ENCODE measurements at regions not wholly inside any gene's neighbourhood (a gene's known extent, or its start where the extent isn't known, plus 50 kb on each side); places are given as distances from the start of the nearest gene placed in this dataset.
"Not testable (repeated sequence)": the region's sequence is repeated elsewhere in the genome, so short reads cannot be mapped to it uniquely, and the experiment has no call there.

GRCh38 chr6:14569394-14569793 is 451.8 kb downstream of the CD83 start:
- intact Hi-C loops (cut with DNase I): no loop called here
- TF ChIP-seq CTCF (IDR thresholded peaks at IDR 0.05): no peak

GRCh38 chr6:14569874-14570273 is 452.3 kb downstream of the CD83 start:
- H3K4me1 ChIP-seq; H3K9me3 ChIP-seq; H3K27me3 ChIP-seq; intact Hi-C loops (cut with DNase I); H3K27ac ChIP-seq; H3K4me3 ChIP-seq; DNase-seq (ENCODE audit: low spot score in 2 of 2); H3K36me3 ChIP-seq: not testable (repeated sequence)

More at GRCh38 chr6:14569394-14569793, 451.8 kb downstream of the CD83 start:
- Histone ChIP-seq H3K9me3 (no peaks in the 10 kb centered on the region), H3K36me3 (no peaks in the 10 kb centered on the region), H3K27ac (no peak overlapping the region), H3K4me3 (no peak overlapping the region), H3K27me3 (no peaks in the 10 kb centered on the region), H3K4me1 (no peaks in the 10 kb centered on the region)
- DNase-seq (ENCODE audit: low spot score in 2 of 2): no peak

GRCh38 chr6:14571001-14571400 is 453.4 kb downstream of the CD83 start:
- no peak for TF ChIP-seq CTCF (IDR thresholded peaks at IDR 0.05)
- no peak for DNase-seq (ENCODE audit: low spot score in 2 of 2)
- Histone ChIP-seq H3K27me3 (no peaks in the 10 kb centered on the region), H3K4me1 (no peaks in the 10 kb centered on the region), H3K27ac (no peak overlapping the region), H3K9me3 (no peaks in the 10 kb centered on the region), H3K36me3 (no peaks in the 10 kb centered on the region), H3K4me3 (no peak overlapping the region)
- intact Hi-C loops (cut with DNase I): no loop called here

GRCh38 chr6:14571746-14572145 is 454.2 kb downstream of the CD83 start:
- Histone ChIP-seq H3K4me3 (no peak overlapping the region), H3K27me3 (no peaks in the 10 kb centered on the region), H3K9me3 (no peaks in the 10 kb centered on the region), H3K4me1 (no peaks in the 10 kb centered on the region), H3K27ac (no peak overlapping the region), H3K36me3 (no peaks in the 10 kb centered on the region)
- TF ChIP-seq CTCF (IDR thresholded peaks at IDR 0.05): no peak
- intact Hi-C loops (cut with DNase I): no loop called here
- DNase-seq (ENCODE audit: low spot score in 2 of 2): no peak

- H3K9me3 ChIP-seq: no peaks in the 10 kb centered on the region
- no peak for TF ChIP-seq CTCF (IDR thresholded peaks at IDR 0.05)
- intact Hi-C loops (cut with DNase I): no loop called here
- H3K4me3 ChIP-seq: no peak overlapping the region
- no peaks in the 10 kb centered on the region for H3K27me3 ChIP-seq
- H3K27ac ChIP-seq: no peak overlapping the region
- H3K36me3 ChIP-seq: no peaks in the 10 kb centered on the region
- H3K4me1 ChIP-seq: no peaks in the 10 kb centered on the region
- DNase-seq (ENCODE audit: low spot score in 2 of 2): no peak
Measured at GRCh38 chr6:14573267-14573666, 455.7 kb downstream of the CD83 start.

GRCh38 chr6:14573703-14574290 is 456.2 kb downstream of the CD83 start:
- intact Hi-C loops (cut with DNase I): no loop called here
- H3K36me3 ChIP-seq: no peaks in the 10 kb centered on the region
- DNase-seq (ENCODE audit: low spot score in 2 of 2): no peak
- no peak for TF ChIP-seq CTCF (IDR thresholded peaks at IDR 0.05)
- H3K4me1 ChIP-seq: no peaks in the 10 kb centered on the region
- no peak overlapping the region for H3K4me3 ChIP-seq
- no peak overlapping the region for H3K27ac ChIP-seq
- H3K9me3 ChIP-seq: no peaks in the 10 kb centered on the region
- H3K27me3 ChIP-seq: no peaks in the 10 kb centered on the region
